Vagina (tissue), 2 donors: ENCODE measurements at regions not wholly inside any gene's neighbourhood (a gene's known extent, or its start where the extent isn't known, plus 50 kb on each side); places are given as distances from the start of the nearest gene placed in this dataset.

Experiments
- DNase-seq, 2 donors: peaks; one replicate each; pipeline ENCODE4 v3.0.0-alpha.2; 2017; ENCODE audit errors: extremely low spot score in 2 of 2
- H3K27ac ChIP-seq: fragments of 200-600 bp; sonication (generic); one replicate; pipeline ENCODE4 v1.5.1; 2019
- H3K27me3 ChIP-seq: fragments of 200-600 bp; sonication (generic); one replicate; pipeline ENCODE4 v1.5.1; 2019
- H3K36me3 ChIP-seq, 2 donors: fragments of 200-600 bp; sonication (generic); one replicate each; pipeline ENCODE4 v1.5.1; 2017 to 2019
- H3K4me1 ChIP-seq: fragments of 200-600 bp; sonication (generic); one replicate; pipeline ENCODE4 v1.5.1; 2019
- H3K4me3 ChIP-seq, 2 donors: fragments of 200-600 bp; sonication (generic); 1 replicate in 1 of 2; 2 replicates in 1 of 2; pipeline ENCODE4 v1.5.1; 2016 to 2019
- H3K9me3 ChIP-seq: fragments of 200-600 bp; sonication (generic); one replicate; pipeline ENCODE4 v1.5.1; 2019
- POLR2A ChIP-seq, 2 donors: fragments of 450-650 bp; IDR thresholded peaks; one replicate each; pipeline ENCODE4 v1.6.1; 2017; ENCODE audit warnings: antibody characterized with exemption in 2 of 2, mild to moderate bottlenecking in 2 of 2, moderate library complexity in 2 of 2
- POLR2AphosphoS5 ChIP-seq, 2 donors: sonication (generic); formaldehyde crosslinking; IDR thresholded peaks; one replicate each; pipeline ENCODE4 v1.9.0; 2017; ENCODE audit warnings: antibody characterized with exemption in 2 of 2, mild to moderate bottlenecking in 2 of 2, low read depth in 1 of 2; ENCODE audit not compliant: insufficient read depth in 1 of 2
- intact Hi-C: fragments of 100-400 bp; cut with DNase I; formaldehyde crosslinking; loops from one replicate; pipeline ENCODE4 v1.15.1; 2023
- TF ChIP-seq, protein P1 (sequence below), 3 experiments: fragments of 450-650 bp in 2 of 3; fragments of 200-600 bp in 1 of 3; sonication (generic) in 1 of 3; IDR thresholded peaks; one replicate each; pipeline ENCODE4 v1.5.1; 2017 to 2019; ENCODE audit warnings: antibody characterized with exemption in 3 of 3, mild to moderate bottlenecking in 2 of 3, moderate library complexity in 2 of 3

DNA sequence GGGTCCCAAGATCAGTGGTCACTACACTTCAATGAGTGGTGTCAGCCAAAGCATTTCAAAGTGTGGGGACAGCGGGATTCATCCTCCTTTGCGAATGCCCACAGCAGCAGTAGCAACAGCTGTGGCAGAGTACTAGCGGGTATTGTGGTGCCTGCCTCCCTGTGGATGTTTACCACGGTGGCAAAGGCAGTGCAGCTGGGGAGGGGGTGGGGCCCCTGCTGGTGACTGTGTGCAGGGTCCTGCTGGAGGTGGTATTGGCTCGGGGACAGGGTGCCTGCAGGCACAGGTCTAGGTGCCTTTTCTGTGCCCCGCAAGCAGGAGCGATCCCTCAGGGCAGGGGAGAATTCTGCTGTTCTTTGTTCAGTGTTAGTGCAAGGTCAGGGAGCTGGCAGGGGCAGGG is 415.7 kb downstream of the USP25 start:
- no peaks in the 10 kb centered on the region for H3K27me3 ChIP-seq

DNA sequence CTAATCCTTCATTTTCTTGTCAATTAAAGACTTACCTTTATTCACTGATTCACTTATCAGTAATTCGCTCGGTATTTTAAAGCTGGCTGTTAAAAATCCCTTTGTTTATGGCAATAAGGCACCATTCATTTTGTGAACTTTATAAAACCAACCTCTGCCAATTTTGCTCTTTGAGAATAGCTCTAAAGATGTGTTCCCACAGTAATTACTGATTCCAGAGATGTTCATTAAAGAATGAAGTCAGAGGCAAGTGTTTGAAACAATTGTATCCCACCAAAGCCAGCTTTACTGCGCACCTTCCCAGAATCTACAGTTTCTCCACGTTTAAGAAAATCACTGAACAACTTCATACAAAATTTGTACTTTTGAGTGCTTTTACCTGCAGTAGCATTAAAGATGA is 424.5 kb downstream of the USP25 start:
- H3K4me1 ChIP-seq: no peaks in the 10 kb centered on the region
- no peak for DNase-seq
- no peak overlapping the region for H3K4me3 ChIP-seq
- TF ChIP-seq, protein P1, sequence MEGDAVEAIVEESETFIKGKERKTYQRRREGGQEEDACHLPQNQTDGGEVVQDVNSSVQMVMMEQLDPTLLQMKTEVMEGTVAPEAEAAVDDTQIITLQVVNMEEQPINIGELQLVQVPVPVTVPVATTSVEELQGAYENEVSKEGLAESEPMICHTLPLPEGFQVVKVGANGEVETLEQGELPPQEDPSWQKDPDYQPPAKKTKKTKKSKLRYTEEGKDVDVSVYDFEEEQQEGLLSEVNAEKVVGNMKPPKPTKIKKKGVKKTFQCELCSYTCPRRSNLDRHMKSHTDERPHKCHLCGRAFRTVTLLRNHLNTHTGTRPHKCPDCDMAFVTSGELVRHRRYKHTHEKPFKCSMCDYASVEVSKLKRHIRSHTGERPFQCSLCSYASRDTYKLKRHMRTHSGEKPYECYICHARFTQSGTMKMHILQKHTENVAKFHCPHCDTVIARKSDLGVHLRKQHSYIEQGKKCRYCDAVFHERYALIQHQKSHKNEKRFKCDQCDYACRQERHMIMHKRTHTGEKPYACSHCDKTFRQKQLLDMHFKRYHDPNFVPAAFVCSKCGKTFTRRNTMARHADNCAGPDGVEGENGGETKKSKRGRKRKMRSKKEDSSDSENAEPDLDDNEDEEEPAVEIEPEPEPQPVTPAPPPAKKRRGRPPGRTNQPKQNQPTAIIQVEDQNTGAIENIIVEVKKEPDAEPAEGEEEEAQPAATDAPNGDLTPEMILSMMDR (IDR thresholded peaks at IDR 0.05): no peak
- TF ChIP-seq POLR2A (IDR thresholded peaks at IDR 0.05): no peak
- TF ChIP-seq POLR2AphosphoS5 (IDR thresholded peaks at IDR 0.05; ENCODE audit: insufficient read depth in 1 of 2, low read depth in 1 of 2): no peak
- H3K27ac ChIP-seq: no peak overlapping the region
- no peaks in the 10 kb centered on the region for H3K9me3 ChIP-seq
- intact Hi-C loops: no loop called here
- no peaks in the 10 kb centered on the region for H3K36me3 ChIP-seq
- H3K27me3 ChIP-seq: no peaks in the 10 kb centered on the region

More for the DNA sequence above, 415.7 kb downstream of the USP25 start:
- intact Hi-C loops: no loop called here
- Histone ChIP-seq H3K4me1 (no peaks in the 10 kb centered on the region), H3K36me3 (no peaks in the 10 kb centered on the region), H3K4me3 (no peak overlapping the region), H3K27ac (no peak overlapping the region), H3K9me3 (no peaks in the 10 kb centered on the region)
- no peak for DNase-seq
- no peak for TF ChIP-seq POLR2A (IDR thresholded peaks at IDR 0.05)
- TF ChIP-seq, protein P1 (IDR thresholded peaks at IDR 0.05): no peak

DNA sequence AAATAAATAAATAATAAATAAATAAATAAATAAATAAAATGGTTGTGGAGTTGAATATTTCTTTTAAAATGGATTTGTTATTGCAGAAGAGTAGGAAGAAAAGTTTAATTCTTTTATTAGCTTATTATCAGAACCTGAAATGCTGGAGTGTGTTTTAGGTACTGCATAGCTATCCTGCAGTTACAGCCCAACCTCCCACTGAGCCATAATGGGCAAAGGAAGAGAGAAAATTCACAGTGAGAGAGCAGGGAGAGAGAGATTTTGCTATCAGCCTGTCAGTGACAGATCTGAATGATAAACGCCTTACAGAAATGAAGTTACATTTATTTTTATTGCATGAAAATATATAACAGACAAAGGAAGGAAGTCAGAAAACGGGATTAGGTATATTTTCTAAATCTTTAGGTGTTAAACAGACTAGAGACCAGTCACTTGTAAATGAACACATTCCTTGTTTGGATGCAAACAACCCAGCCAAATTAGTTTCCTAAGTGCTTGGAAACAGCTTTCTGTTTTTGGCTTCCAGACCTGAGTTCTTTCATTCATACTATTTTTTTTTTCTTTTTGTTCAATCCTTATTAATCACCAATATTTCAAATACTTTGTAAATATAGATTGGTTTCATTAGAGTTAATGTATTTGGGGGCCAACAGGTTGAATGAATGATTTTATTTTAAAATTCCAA is 425.3 kb downstream of the USP25 start:
- intact Hi-C loops: no loop called here
- Histone ChIP-seq H3K27ac (no peak overlapping the region), H3K4me3 (no peak overlapping the region), H3K4me1 (no peaks in the 10 kb centered on the region), H3K27me3 (no peaks in the 10 kb centered on the region), H3K36me3 (no peaks in the 10 kb centered on the region), H3K9me3 (no peaks in the 10 kb centered on the region)
- DNase-seq: no peak
- TF ChIP-seq, protein P1 (IDR thresholded peaks at IDR 0.05): no peak
- TF ChIP-seq POLR2A (IDR thresholded peaks at IDR 0.05) (no peak), POLR2AphosphoS5 (IDR thresholded peaks at IDR 0.05; ENCODE audit: insufficient read depth in 1 of 2, low read depth in 1 of 2) (no peak)

DNA sequence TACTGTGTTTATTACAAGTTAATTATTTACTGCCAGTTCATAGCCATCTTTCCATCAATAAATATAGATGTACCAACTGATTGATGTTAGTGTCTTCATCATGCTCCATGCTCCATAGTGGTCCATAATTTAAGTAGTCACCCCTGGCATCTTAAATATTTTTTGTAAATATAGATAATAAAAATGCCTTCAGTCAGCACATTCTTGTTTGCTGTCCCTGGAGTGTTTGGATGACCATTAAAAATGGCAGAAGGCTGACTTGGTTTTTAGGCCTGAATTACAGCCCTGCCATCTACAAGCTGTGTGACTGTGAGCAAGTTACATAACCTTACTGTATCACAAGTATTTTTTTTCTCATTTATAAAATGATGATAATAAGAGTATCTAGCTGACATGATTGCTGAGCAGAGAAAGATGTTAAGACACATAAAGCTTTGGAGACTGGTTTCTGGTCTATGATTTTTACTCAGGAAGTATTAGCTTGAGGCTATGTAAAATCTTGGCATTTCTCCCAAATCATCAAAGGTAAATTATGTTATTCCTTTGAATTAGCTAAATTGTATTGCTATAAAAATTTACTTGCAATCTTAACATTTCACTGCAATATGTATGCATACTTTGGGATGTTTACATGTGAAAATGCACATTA is 427.2 kb downstream of the USP25 start:
- Histone ChIP-seq H3K4me3 (no peak overlapping the region), H3K27me3 (no peaks in the 10 kb centered on the region), H3K9me3 (no peaks in the 10 kb centered on the region), H3K36me3 (no peaks in the 10 kb centered on the region), H3K4me1 (no peaks in the 10 kb centered on the region), H3K27ac (no peak overlapping the region)
- TF ChIP-seq, protein P1 (IDR thresholded peaks at IDR 0.05): no peak
- no peak for TF ChIP-seq POLR2AphosphoS5 (IDR thresholded peaks at IDR 0.05; ENCODE audit: insufficient read depth in 1 of 2, low read depth in 1 of 2)
- TF ChIP-seq POLR2A (IDR thresholded peaks at IDR 0.05): no peak
- intact Hi-C loops: no loop called here
- DNase-seq: no peak
